ENCODE measurements at regions not wholly inside any gene's neighbourhood (a gene's known extent, or its start where the extent isn't known, plus 50 kb on each side); places are given as distances from the start of the nearest gene placed in this dataset.

DNA sequence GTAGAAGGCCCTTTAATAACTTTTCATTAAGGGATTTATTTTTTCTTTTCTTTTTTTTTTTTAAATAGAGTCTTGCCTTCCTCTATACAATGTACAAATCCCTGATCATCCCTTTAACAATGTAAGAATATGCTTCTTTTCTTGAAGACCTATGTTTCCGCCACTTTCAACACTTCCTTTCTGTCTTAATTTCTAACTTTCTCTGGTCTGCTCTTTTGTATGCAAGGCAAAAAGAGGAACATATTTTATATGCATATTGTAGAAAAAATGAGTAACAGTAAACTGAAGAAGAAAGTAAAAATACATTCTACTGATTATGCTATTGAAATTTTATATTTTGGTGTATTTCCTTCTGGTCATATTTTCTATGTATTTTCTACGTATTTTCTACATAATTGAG is 484.7 kb downstream of the TFAP2B start:
- TF ChIP-seq GATA2 (IDR thresholded peaks at IDR 0.05; ENCODE audit: low read depth, low read length) (no peak), GATA3 (IDR thresholded peaks at IDR 0.05; ENCODE audit: low read depth, low read length) (no peak)

All from SH-SY5Y (cell line).